ENCODE measurements at regions not wholly inside any gene's neighbourhood (a gene's known extent, or its start where the extent isn't known, plus 50 kb on each side); places are given as distances from the start of the nearest gene placed in this dataset.

DNA sequence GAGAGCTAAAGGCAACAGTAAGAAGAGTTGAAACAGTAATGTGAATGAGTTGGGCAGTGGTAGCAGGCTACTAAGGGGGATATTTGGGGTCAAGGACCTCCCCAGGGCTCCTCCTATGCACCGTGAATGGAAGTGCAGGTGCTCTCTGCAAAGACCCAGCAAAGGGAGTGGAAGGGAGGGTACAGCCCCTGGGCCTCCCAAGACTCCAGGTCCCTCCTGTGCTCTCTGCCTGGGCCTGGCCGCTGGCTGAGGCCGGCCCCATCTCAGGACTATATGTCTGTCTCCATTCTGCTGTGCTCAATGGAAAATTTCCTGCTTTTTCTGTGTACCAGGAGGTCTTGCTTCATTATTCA is 372.1 kb upstream of the MKI67 start:
- no peak for DNase-seq (ENCODE audit: low read depth, low spot score)
- Mint-ChIP-seq H3K4me1 (no peaks in the 10 kb centered on the region), H3K36me3 (ENCODE audit: low read depth) (no peaks in the 10 kb centered on the region), H3K9me3 (no peaks in the 10 kb centered on the region), H3K27me3 (ENCODE audit: low read depth) (no peaks in the 10 kb centered on the region), H3K27ac (ENCODE audit: unreplicated experiment) (no peak overlapping the region), H3K4me3 (no peak overlapping the region)
- TF ChIP-seq, protein P1, sequence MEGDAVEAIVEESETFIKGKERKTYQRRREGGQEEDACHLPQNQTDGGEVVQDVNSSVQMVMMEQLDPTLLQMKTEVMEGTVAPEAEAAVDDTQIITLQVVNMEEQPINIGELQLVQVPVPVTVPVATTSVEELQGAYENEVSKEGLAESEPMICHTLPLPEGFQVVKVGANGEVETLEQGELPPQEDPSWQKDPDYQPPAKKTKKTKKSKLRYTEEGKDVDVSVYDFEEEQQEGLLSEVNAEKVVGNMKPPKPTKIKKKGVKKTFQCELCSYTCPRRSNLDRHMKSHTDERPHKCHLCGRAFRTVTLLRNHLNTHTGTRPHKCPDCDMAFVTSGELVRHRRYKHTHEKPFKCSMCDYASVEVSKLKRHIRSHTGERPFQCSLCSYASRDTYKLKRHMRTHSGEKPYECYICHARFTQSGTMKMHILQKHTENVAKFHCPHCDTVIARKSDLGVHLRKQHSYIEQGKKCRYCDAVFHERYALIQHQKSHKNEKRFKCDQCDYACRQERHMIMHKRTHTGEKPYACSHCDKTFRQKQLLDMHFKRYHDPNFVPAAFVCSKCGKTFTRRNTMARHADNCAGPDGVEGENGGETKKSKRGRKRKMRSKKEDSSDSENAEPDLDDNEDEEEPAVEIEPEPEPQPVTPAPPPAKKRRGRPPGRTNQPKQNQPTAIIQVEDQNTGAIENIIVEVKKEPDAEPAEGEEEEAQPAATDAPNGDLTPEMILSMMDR (conservative IDR thresholded peaks at IDR 0.05) = no peak

- no peak overlapping the region for H3K4me3 Mint-ChIP-seq
- no peaks in the 10 kb centered on the region for H3K36me3 Mint-ChIP-seq (ENCODE audit: low read depth)
- DNase-seq (ENCODE audit: low read depth, low spot score) = no peak
- no peaks in the 10 kb centered on the region for H3K9me3 Mint-ChIP-seq
- H3K27ac Mint-ChIP-seq (ENCODE audit: unreplicated experiment) = no peak overlapping the region
- H3K4me1 Mint-ChIP-seq = no peaks in the 10 kb centered on the region
- no peaks in the 10 kb centered on the region for H3K27me3 Mint-ChIP-seq (ENCODE audit: low read depth)
- TF ChIP-seq, protein P1 (conservative IDR thresholded peaks at IDR 0.05) = no peak
Observed at GRCh38 chr10:128498746-128499145, 372.5 kb upstream of the MKI67 start.

- TF ChIP-seq, protein P1 (conservative IDR thresholded peaks at IDR 0.05) = no peak
- DNase-seq (ENCODE audit: low read depth, low spot score) = no peak
Observed at GRCh38 chr10:128499486-128499885, 373.3 kb upstream of the MKI67 start.

GRCh38 chr10:128499956-128500355 is 373.7 kb upstream of the MKI67 start:
- no peak for DNase-seq (ENCODE audit: low read depth, low spot score)
- H3K27ac Mint-ChIP-seq (ENCODE audit: unreplicated experiment) = no peak overlapping the region
- no peaks in the 10 kb centered on the region for H3K9me3 Mint-ChIP-seq
- peaks cover under 1% of the 10 kb centered on the region for H3K4me1 Mint-ChIP-seq
- H3K36me3 Mint-ChIP-seq (ENCODE audit: low read depth) = no peaks in the 10 kb centered on the region
- no peak overlapping the region for H3K4me3 Mint-ChIP-seq
- TF ChIP-seq, protein P1 (conservative IDR thresholded peaks at IDR 0.05) = no peak
- H3K27me3 Mint-ChIP-seq (ENCODE audit: low read depth) = no peaks in the 10 kb centered on the region

More at GRCh38 chr10:128499486-128499885, 373.3 kb upstream of the MKI67 start:
- no peak overlapping the region for H3K4me3 Mint-ChIP-seq
- no peaks in the 10 kb centered on the region for H3K4me1 Mint-ChIP-seq
- no peak overlapping the region for H3K27ac Mint-ChIP-seq (ENCODE audit: unreplicated experiment)
- H3K27me3 Mint-ChIP-seq (ENCODE audit: low read depth) = no peaks in the 10 kb centered on the region
- H3K36me3 Mint-ChIP-seq (ENCODE audit: low read depth) = no peaks in the 10 kb centered on the region
- no peaks in the 10 kb centered on the region for H3K9me3 Mint-ChIP-seq

- Mint-ChIP-seq H3K27ac (ENCODE audit: unreplicated experiment) (no peak overlapping the region), H3K9me3 (no peaks in the 10 kb centered on the region), H3K4me1 (peaks cover 7% of the 10 kb centered on the region), H3K27me3 (ENCODE audit: low read depth) (no peaks in the 10 kb centered on the region), H3K4me3 (no peak overlapping the region), H3K36me3 (ENCODE audit: low read depth) (no peaks in the 10 kb centered on the region)
- TF ChIP-seq, protein P1 (conservative IDR thresholded peaks at IDR 0.05) = no peak
- DNase-seq (ENCODE audit: low read depth, low spot score) = no peak
Observed at GRCh38 chr10:128500642-128501041, 374.4 kb upstream of the MKI67 start.

DNA sequence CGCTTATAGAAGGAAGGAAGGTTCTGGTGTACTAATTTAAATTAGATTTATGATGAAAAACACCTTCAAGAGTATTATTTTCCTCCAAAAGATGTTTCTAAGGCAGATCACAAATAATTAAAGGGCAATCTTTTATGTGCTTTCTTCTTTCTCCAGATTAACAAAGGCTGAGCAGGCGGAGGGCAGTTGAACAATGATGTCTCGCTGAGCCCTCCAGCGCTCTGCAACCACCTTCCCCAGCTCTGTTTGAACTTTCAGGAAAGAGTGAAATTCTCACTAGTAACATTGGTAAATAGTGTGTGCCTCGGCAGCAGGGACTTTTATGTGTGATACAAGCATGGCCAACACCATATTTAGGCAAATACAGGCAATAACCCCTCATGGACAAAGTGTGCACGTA is 379.1 kb upstream of the MKI67 start:
- H3K9me3 Mint-ChIP-seq = peaks cover 7% of the 10 kb centered on the region
- TF ChIP-seq, protein P1 (conservative IDR thresholded peaks at IDR 0.05) = no peak
- H3K27ac Mint-ChIP-seq (ENCODE audit: unreplicated experiment) = peak overlapping the region; percentile 74
- H3K4me3 Mint-ChIP-seq = no peak overlapping the region
- H3K27me3 Mint-ChIP-seq (ENCODE audit: low read depth) = no peaks in the 10 kb centered on the region
- no peaks in the 10 kb centered on the region for H3K36me3 Mint-ChIP-seq (ENCODE audit: low read depth)
- peaks cover 8% of the 10 kb centered on the region for H3K4me1 Mint-ChIP-seq
- no peak for DNase-seq (ENCODE audit: low read depth, low spot score)

Data from neural crest cell (in vitro differentiated cells).